Colonic mucosa (tissue), 4 donors: ENCODE measurements at regions not wholly inside any gene's neighbourhood (a gene's known extent, or its start where the extent isn't known, plus 50 kb on each side); places are given as distances from the start of the nearest gene placed in this dataset.
"Not testable (repeated sequence)": the region's sequence is repeated elsewhere in the genome, so short reads cannot be mapped to it uniquely, and the experiment has no call there.

Experiments
- DNase-seq: peaks from one replicate; pipeline ENCODE4 v3.0.0-alpha.2; 2020
- H3K27ac ChIP-seq: fragments of 200-600 bp; one replicate; pipeline ENCODE4 v1.8.0; 2021
- H3K27me3 ChIP-seq: fragments of 200-600 bp; one replicate; pipeline ENCODE4 v1.8.0; 2021
- H3K36me3 ChIP-seq: fragments of 200-600 bp; one replicate; pipeline ENCODE4 v1.8.0; 2021
- H3K4me1 ChIP-seq: fragments of 200-600 bp; one replicate; pipeline ENCODE4 v1.8.0; 2021; ENCODE audit warnings: mild to moderate bottlenecking
- H3K4me3 ChIP-seq: fragments of 200-600 bp; one replicate; pipeline ENCODE4 v1.8.0; 2021
- H3K9ac ChIP-seq, 2 donors: one replicate each; pipeline ENCODE4 v1.7.0; 2013; ENCODE audit warnings: control low read depth in 2 of 2, low read depth in 2 of 2, low read length in 2 of 2
- H3K9me3 ChIP-seq: fragments of 200-600 bp; one replicate; pipeline ENCODE4 v1.8.0; 2021
- intact Hi-C: fragments of 100-400 bp; cut with DNase I; formaldehyde crosslinking; loops from one replicate; pipeline ENCODE4 v1.14.1; 2022
- TF ChIP-seq, protein P1 (sequence below): fragments of 200-600 bp; IDR thresholded peaks from one replicate; pipeline ENCODE4 v1.8.0; 2022; ENCODE audit warnings: antibody characterized with exemption, mild to moderate bottlenecking
- donor health status: healthy.
- donor health status: DM: no; HTN: no; CAD: no.
- donor health status: DM: no; HTN: no; CAD: no.

DNA sequence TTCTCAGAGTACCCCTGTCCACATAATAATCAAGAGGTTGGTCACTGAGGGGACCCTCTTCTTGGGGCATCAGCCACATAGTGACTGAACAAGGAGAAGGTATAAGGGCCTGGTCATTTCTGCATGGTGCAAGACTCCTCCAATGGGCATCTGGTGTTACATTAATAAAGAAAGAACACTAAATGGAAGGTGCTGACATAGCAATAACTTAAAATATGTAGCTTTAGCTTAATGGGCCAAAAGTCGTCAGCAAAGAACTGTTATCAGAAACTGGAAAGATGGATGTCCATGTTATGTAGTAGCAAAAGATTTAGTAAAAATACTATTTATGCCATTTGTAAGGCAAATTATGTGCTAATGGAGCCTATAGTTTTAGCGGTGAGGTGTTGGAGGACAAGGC lies 916.5 kb upstream of the SOX11 start:
- intact Hi-C loops = no loop called here

DNA sequence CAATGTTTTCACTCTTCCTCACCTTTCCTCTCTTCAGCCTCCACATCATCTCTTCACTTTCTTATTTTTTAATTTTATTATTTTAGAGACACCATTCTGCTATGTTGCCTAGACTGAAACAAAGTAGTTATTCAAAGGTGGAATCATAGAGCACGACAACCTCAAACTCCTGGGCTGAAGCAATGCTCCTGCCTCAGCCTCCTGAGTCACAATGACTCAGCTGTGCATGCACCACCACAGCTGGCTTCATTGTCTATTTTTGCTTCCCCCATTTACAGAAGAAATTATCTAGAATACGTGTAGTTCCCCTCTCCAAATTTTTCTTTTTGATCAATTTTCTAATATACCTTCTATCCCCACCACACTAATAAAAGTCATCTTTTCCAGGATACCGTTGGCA lies 911.5 kb upstream of the SOX11 start:
- Histone ChIP-seq H3K27me3 (no peaks in the 10 kb centered on the region), H3K36me3 (no peaks in the 10 kb centered on the region), H3K4me1 (no peaks in the 10 kb centered on the region), H3K9ac (no peak overlapping the region), H3K27ac (no peak overlapping the region), H3K4me3 (no peak overlapping the region), H3K9me3 (no peaks in the 10 kb centered on the region)
- intact Hi-C loops = no loop called here
- no peak for DNase-seq
- TF ChIP-seq, protein P1, sequence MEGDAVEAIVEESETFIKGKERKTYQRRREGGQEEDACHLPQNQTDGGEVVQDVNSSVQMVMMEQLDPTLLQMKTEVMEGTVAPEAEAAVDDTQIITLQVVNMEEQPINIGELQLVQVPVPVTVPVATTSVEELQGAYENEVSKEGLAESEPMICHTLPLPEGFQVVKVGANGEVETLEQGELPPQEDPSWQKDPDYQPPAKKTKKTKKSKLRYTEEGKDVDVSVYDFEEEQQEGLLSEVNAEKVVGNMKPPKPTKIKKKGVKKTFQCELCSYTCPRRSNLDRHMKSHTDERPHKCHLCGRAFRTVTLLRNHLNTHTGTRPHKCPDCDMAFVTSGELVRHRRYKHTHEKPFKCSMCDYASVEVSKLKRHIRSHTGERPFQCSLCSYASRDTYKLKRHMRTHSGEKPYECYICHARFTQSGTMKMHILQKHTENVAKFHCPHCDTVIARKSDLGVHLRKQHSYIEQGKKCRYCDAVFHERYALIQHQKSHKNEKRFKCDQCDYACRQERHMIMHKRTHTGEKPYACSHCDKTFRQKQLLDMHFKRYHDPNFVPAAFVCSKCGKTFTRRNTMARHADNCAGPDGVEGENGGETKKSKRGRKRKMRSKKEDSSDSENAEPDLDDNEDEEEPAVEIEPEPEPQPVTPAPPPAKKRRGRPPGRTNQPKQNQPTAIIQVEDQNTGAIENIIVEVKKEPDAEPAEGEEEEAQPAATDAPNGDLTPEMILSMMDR = no peak

More for the DNA sequence above, 916.5 kb upstream of the SOX11 start:
- H3K27me3 ChIP-seq = no peaks in the 10 kb centered on the region
- no peaks in the 10 kb centered on the region for H3K36me3 ChIP-seq
- H3K27ac ChIP-seq = no peak overlapping the region
- no peaks in the 10 kb centered on the region for H3K9me3 ChIP-seq
- TF ChIP-seq, protein P1 = no peak
- no peak overlapping the region for H3K4me3 ChIP-seq
- H3K4me1 ChIP-seq = no peaks in the 10 kb centered on the region
- no peak overlapping the region for H3K9ac ChIP-seq
- DNase-seq = no peak

DNA sequence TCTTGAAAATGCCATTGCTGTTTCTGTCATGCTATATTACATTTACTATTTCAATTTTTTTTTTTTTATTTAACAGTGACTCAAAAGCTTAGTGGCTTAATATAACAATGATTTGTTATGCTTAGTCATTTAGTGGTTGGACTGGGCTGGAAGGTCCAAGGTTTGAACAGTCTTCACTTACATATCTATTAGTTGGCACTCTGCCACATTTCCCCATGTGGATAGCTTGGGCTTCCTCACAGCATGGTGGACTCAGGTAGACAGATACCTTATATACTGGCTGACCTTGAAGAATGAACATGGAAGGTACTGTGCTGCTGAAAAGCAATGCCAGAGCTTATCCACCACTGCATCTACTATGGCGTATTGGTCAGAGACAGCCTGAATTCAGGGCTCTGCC lies 909.5 kb upstream of the SOX11 start:
- no peak overlapping the region for H3K27ac ChIP-seq
- no peaks in the 10 kb centered on the region for H3K9me3 ChIP-seq
- no peaks in the 10 kb centered on the region for H3K36me3 ChIP-seq
- no peaks in the 10 kb centered on the region for H3K4me1 ChIP-seq
- intact Hi-C loops = no loop called here
- TF ChIP-seq, protein P1 = no peak
- DNase-seq = no peak
- H3K4me3 ChIP-seq = no peak overlapping the region
- H3K27me3 ChIP-seq = no peaks in the 10 kb centered on the region
- H3K9ac ChIP-seq = no peak overlapping the region

DNA sequence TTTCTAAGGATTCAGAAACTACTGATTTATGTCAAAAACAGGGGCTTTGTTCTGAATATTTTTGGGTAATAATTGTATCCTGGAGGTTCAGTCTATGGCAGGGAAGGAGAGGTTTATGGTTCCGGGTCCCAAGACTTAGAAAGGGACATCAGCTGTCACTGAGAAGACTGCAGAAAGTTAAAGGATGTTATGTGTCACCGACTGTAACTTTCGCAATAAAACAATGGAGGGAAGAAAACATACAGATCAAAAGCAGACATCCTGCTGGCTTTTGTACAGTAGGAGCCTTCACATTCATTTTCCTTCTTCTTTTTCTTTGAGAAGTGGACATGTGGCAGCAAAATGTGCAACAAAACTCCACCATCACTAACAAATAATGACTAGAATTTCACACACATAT lies 900.7 kb upstream of the SOX11 start:
- H3K9me3 ChIP-seq = no peaks in the 10 kb centered on the region
- intact Hi-C loops = no loop called here
- H3K36me3 ChIP-seq = no peaks in the 10 kb centered on the region
- no peaks in the 10 kb centered on the region for H3K27me3 ChIP-seq
- H3K27ac ChIP-seq = no peak overlapping the region
- DNase-seq = no peak
- no peak overlapping the region for H3K4me3 ChIP-seq
- TF ChIP-seq, protein P1 = no peak
- H3K9ac ChIP-seq = no peak overlapping the region
- H3K4me1 ChIP-seq = no peaks in the 10 kb centered on the region

DNA sequence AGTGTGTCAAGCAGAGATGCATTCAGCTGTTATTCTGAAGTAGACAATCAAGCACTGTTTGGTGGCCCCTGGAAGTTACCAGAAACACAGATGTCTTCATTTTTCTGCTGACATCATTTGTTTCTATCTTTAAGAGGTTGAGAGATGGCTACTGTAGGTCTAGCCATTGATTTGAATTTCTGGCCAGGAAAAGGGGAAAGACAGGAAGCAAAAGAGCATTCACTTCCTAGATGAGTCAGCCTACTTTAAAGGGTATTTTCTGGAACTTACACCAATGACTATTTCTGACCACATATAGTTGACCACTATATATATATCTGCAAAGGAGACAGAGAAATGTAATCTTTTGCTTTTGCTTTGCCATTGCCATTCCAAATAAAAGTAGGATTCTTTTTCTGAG lies 900.1 kb upstream of the SOX11 start:
- no peak for DNase-seq
- TF ChIP-seq, protein P1 = no peak
- no peak overlapping the region for H3K9ac ChIP-seq
- no peaks in the 10 kb centered on the region for H3K4me1 ChIP-seq
- H3K27me3 ChIP-seq = no peaks in the 10 kb centered on the region
- no peaks in the 10 kb centered on the region for H3K36me3 ChIP-seq
- H3K4me3 ChIP-seq = no peak overlapping the region
- H3K27ac ChIP-seq = no peak overlapping the region
- no peaks in the 10 kb centered on the region for H3K9me3 ChIP-seq
- intact Hi-C loops = no loop called here

DNA sequence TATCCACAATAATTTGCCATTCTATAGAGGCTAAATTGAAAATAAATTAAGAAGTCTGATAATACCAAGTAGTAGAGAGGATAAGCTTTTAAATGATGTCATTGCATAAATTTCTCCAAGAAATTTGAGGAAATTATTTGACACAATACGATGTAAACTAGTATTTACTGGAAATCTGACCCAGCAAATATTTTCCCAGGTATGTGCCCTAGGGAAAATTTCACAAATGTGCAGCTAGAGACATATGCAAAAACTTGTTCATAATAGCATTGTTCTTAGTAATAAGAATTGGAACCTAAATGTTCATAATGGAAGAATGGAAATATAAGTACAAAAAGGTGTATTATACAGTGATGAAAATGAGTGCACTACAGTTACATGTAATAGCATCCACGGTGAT lies 888.8 kb upstream of the SOX11 start:
- Histone ChIP-seq H3K27me3 (no peaks in the 10 kb centered on the region), H3K4me3 (no peak overlapping the region)
- intact Hi-C loops = no loop called here

DNA sequence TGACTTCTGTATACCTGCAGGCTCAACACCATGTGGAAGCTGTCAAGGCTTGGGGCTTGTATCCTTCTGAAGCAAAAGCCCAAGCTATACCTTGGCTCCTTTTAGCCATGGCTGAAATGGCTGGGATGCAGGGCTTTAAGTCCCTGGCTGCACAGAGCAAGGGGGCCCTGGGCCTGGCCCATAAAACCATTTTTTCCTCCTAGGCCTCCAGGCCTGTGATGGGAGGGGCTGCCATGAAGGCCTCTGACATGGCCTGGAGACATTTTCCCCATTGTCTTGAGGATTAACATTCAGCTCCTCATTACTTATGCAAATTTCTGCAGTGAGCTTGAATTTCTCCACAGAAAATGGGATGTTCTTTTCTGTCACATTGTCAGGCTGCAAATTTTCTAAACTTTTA lies 878.0 kb upstream of the SOX11 start:
- H3K36me3 ChIP-seq, H3K27me3 ChIP-seq, H3K4me1 ChIP-seq, H3K27ac ChIP-seq, intact Hi-C loops, H3K9ac ChIP-seq, H3K4me3 ChIP-seq, DNase-seq, H3K9me3 ChIP-seq: not testable (repeated sequence)

More for the DNA sequence above, 888.8 kb upstream of the SOX11 start:
- Histone ChIP-seq H3K4me1 (no peaks in the 10 kb centered on the region), H3K27ac (no peak overlapping the region), H3K36me3 (no peaks in the 10 kb centered on the region), H3K9ac (no peak overlapping the region), H3K9me3 (peaks cover 3% of the 10 kb centered on the region)
- no peak for DNase-seq
- TF ChIP-seq, protein P1 = no peak
